ENCODE measurements at regions not wholly inside any gene's neighbourhood (a gene's known extent, or its start where the extent isn't known, plus 50 kb on each side); places are given as distances from the start of the nearest gene placed in this dataset.

DNA sequence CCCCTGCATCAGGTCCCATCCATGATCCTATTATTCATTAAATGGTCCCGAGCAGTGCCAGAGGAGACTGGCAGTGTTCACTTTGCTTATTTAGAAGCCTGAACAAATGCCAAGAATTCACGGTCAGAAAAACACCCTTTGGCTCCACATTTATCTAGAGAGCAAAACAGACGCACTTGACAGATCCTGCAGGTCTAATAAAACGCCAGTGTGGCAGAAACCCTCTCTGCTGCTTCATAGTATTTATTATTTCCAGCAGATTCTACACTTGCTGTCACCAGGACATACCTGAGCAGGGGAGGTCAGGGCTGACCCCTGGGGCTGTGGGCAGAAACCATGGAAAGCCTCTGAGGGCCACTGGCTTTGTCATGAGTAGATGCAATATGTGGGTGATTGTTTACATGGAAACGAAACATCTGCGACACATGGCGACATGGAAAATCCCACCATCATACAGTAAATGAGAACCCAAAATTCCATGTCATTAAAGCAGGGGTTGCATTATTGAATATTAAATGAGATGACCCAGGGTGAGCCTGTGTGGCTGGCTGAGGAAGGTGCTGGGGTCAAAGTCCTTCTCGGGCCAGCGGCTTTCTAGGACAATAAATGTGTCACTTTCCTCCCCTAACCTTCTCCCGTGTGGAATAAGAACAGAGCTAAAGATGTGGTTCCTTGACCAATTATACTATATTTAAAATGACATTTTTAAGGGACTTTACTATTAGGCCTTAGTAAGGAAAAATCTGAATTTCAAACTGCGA, 205.9 kb upstream of the SVIL start:
- BruUV-seq (replicated peaks), result no TSS peak
- no peak overlapping the region for H3K4me2 ChIP-seq (ENCODE audit: low read depth, low read length)
- POLR2A ChIA-PET, result no interaction called here
- CTCF ChIA-PET (ENCODE audit: low intra/inter-chr PET ratio, low total read pairs), result no interaction called here
- no peak for TF ChIP-seq GTF3A (CRISPR knock-in tag; conservative IDR thresholded peaks at IDR 0.05)
- TF ChIP-seq HNF4A (CRISPR knock-in tag; IDR thresholded peaks at IDR 0.05), result peak; percentile 18; the same call in 1 of the 2 replicates
- no peak for TF ChIP-seq ATF4 (CRISPR knock-in tag; IDR thresholded peaks at IDR 0.05)
- no peak for TF ChIP-seq ZNF432 (CRISPR knock-in tag; IDR thresholded peaks at IDR 0.05; ENCODE audit: borderline replicate concordance)
- no peaks in the 10 kb centered on the region; a peak in 2 of 5 replicates for H3K27me3 ChIP-seq (ENCODE audit: control insufficient read depth in 1 of 2, insufficient read depth in 2 of 2, low read length in 2 of 2)
- FAIRE-seq, result no peak
- no peak for DNase-seq (ENCODE audit: low spot score)
- no peaks in the 10 kb centered on the region for H3K79me2 ChIP-seq (ENCODE audit: insufficient read depth, low read length)
- in situ Hi-C loops (cut with HindIII; ENCODE audit: extremely low pct_ligation_motif_present, low pct_unique_long_range_greater_than_20kb), result no loop called here
- 43% methylated on average over 9 of the region's 11 CpGs for WGBS (ENCODE audit: low lambda C conversion rate)
- H3K9ac ChIP-seq (ENCODE audit: insufficient read depth, low read depth, low read length), result no peak overlapping the region
- no peak overlapping the region for H3K27ac ChIP-seq (ENCODE audit: extremely low read length, insufficient read depth, low read length)
- ATAC-seq, result peak; percentile 21; the same call in 1 of the 3 replicates
- no peaks in the 10 kb centered on the region for H3K9me3 ChIP-seq (ENCODE audit: low read length)
- no peak overlapping the region for H2AFZ ChIP-seq (ENCODE audit: low read length)
- H4K20me1 ChIP-seq (ENCODE audit: insufficient read depth, low read length), result no peaks in the 10 kb centered on the region
- H3K4me3 ChIP-seq (replicated peaks in 1 of 3; ENCODE audit: insufficient read depth in 1 of 3, low read depth in 2 of 3, low read length in 3 of 3), result no peak overlapping the region
- peaks cover 19% of the 10 kb centered on the region for H3K4me1 ChIP-seq (ENCODE audit: insufficient read depth, low read length)
- intact Hi-C loops (cut with micrococcal nuclease; ENCODE audit: unreplicated experiment), result no loop called here
- no peaks in the 10 kb centered on the region for H3K36me3 ChIP-seq (replicated peaks in 1 of 2; ENCODE audit: control insufficient read depth in 1 of 2, insufficient read depth in 2 of 2, low read length in 2 of 2)

GRCh38 chr10:29839826-29840515, 205.2 kb upstream of the SVIL start:
- FAIRE-seq, result no peak
- ChIA-PET POLR2A (no interaction called here), CTCF (ENCODE audit: low intra/inter-chr PET ratio, low total read pairs) (no interaction called here)
- 66% methylated on average over 7 of the region's 9 CpGs for WGBS (ENCODE audit: low lambda C conversion rate)
- Histone ChIP-seq H3K9ac (ENCODE audit: insufficient read depth, low read depth, low read length) (no peak overlapping the region), H3K4me3 (replicated peaks in 1 of 3; ENCODE audit: insufficient read depth in 1 of 3, low read depth in 2 of 3, low read length in 3 of 3) (no peak overlapping the region), H2AFZ (ENCODE audit: low read length) (no peak overlapping the region), H3K79me2 (ENCODE audit: insufficient read depth, low read length) (no peaks in the 10 kb centered on the region), H3K27ac (ENCODE audit: extremely low read length, insufficient read depth, low read length) (no peak overlapping the region), H3K9me3 (ENCODE audit: low read length) (no peaks in the 10 kb centered on the region), H3K36me3 (replicated peaks in 1 of 2; ENCODE audit: control insufficient read depth in 1 of 2, insufficient read depth in 2 of 2, low read length in 2 of 2) (no peaks in the 10 kb centered on the region), H4K20me1 (ENCODE audit: insufficient read depth, low read length) (no peaks in the 10 kb centered on the region), H3K27me3 (ENCODE audit: control insufficient read depth in 1 of 2, insufficient read depth in 2 of 2, low read length in 2 of 2) (no peaks in the 10 kb centered on the region; a peak in 2 of 5 replicates), H3K4me1 (ENCODE audit: insufficient read depth, low read length) (peaks cover 19% of the 10 kb centered on the region), H3K4me2 (ENCODE audit: low read depth, low read length) (no peak overlapping the region)
- no peak for DNase-seq (ENCODE audit: low spot score)
- intact Hi-C loops (cut with micrococcal nuclease; ENCODE audit: unreplicated experiment), result no loop called here
- in situ Hi-C loops (cut with HindIII; ENCODE audit: extremely low pct_ligation_motif_present, low pct_unique_long_range_greater_than_20kb), result no loop called here
- no peak for TF ChIP-seq MED1 (CRISPR knock-in tag; IDR thresholded peaks at IDR 0.05)
- TF ChIP-seq HMGXB4 (CRISPR knock-in tag; IDR thresholded peaks at IDR 0.05; ENCODE audit: borderline replicate concordance in 1 of 2, low read depth in 1 of 2), result no peak
- TF ChIP-seq ZNF7 (CRISPR knock-in tag; IDR thresholded peaks at IDR 0.05), result no peak
- TF ChIP-seq CHD2 (IDR thresholded peaks at IDR 0.05; ENCODE audit: low read depth, low read length), result no peak
- TF ChIP-seq ZNF180 (CRISPR knock-in tag; IDR thresholded peaks at IDR 0.05; ENCODE audit: borderline replicate concordance, low read depth), result no peak
- TF ChIP-seq ZC3H13 (CRISPR knock-in tag; IDR thresholded peaks at IDR 0.05), result no peak
- TF ChIP-seq BATF2 (CRISPR knock-in tag; IDR thresholded peaks at IDR 0.05), result no peak
- TF ChIP-seq CREBL2 (CRISPR knock-in tag; IDR thresholded peaks at IDR 0.05; ENCODE audit: borderline replicate concordance), result no peak
- TF ChIP-seq GATAD1 (CRISPR knock-in tag; IDR thresholded peaks at IDR 0.05), result no peak
- BruUV-seq (replicated peaks), result no TSS peak
- no peak for ATAC-seq
